ENCODE measurements at regions not wholly inside any gene's neighbourhood (a gene's known extent, or its start where the extent isn't known, plus 50 kb on each side); places are given as distances from the start of the nearest gene placed in this dataset.

DNA sequence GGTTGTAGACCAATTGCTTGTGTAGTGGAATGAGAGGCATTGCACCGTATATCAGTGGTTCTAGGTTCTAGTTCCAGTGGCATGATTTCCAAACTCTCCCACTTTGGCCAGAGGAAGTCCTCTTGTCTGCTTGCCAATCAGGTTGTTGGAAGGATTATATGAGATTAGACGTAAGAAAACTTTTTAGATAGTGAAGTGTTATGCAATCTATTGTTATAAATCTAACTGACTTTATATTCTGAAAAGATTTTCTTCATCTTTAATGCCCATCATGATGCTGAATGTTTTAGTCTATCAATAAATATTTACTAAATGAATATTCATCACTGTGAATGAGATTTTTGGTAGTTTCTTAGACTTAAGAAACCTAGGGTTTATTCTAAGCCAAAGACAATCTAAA, 152.6 kb downstream of the TFPI2 start:
- Histone ChIP-seq H3K4me2 (ENCODE audit: low read length) (no peak overlapping the region), H3K9me2 (ENCODE audit: low read depth, low read length) (no peaks in the 10 kb centered on the region), H3K9ac (ENCODE audit: low read length) (no peak overlapping the region), H3F3A (ENCODE audit: insufficient read depth, low read length) (no peaks in the 10 kb centered on the region), H3K27me3 (ENCODE audit: insufficient read depth, low read length) (no peaks in the 10 kb centered on the region), H3K79me2 (ENCODE audit: insufficient read depth, low read length) (no peaks in the 10 kb centered on the region), H3K27ac (ENCODE audit: low read depth, low read length, poor library complexity, severe bottlenecking) (no peak overlapping the region), H3K4me3 (ENCODE audit: low read depth, low read length, poor library complexity, severe bottlenecking) (no peak overlapping the region), H3K9me3 (ENCODE audit: low read length) (no peaks in the 10 kb centered on the region), H2AFZ (ENCODE audit: low read length) (no peak overlapping the region), H3K36me3 (ENCODE audit: insufficient read depth, low read length) (no peaks in the 10 kb centered on the region), H3K4me1 (ENCODE audit: insufficient read depth, low read length, severe bottlenecking) (no peaks in the 10 kb centered on the region), H4K20me1 (ENCODE audit: insufficient read depth, low read length) (no peaks in the 10 kb centered on the region)
- TF ChIP-seq, protein P1, sequence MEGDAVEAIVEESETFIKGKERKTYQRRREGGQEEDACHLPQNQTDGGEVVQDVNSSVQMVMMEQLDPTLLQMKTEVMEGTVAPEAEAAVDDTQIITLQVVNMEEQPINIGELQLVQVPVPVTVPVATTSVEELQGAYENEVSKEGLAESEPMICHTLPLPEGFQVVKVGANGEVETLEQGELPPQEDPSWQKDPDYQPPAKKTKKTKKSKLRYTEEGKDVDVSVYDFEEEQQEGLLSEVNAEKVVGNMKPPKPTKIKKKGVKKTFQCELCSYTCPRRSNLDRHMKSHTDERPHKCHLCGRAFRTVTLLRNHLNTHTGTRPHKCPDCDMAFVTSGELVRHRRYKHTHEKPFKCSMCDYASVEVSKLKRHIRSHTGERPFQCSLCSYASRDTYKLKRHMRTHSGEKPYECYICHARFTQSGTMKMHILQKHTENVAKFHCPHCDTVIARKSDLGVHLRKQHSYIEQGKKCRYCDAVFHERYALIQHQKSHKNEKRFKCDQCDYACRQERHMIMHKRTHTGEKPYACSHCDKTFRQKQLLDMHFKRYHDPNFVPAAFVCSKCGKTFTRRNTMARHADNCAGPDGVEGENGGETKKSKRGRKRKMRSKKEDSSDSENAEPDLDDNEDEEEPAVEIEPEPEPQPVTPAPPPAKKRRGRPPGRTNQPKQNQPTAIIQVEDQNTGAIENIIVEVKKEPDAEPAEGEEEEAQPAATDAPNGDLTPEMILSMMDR (IDR thresholded peaks at IDR 0.05; ENCODE audit: low read length): no peak
- no peak for TF ChIP-seq EZH2 (IDR thresholded peaks at IDR 0.05; ENCODE audit: borderline replicate concordance, low read length)

DNA sequence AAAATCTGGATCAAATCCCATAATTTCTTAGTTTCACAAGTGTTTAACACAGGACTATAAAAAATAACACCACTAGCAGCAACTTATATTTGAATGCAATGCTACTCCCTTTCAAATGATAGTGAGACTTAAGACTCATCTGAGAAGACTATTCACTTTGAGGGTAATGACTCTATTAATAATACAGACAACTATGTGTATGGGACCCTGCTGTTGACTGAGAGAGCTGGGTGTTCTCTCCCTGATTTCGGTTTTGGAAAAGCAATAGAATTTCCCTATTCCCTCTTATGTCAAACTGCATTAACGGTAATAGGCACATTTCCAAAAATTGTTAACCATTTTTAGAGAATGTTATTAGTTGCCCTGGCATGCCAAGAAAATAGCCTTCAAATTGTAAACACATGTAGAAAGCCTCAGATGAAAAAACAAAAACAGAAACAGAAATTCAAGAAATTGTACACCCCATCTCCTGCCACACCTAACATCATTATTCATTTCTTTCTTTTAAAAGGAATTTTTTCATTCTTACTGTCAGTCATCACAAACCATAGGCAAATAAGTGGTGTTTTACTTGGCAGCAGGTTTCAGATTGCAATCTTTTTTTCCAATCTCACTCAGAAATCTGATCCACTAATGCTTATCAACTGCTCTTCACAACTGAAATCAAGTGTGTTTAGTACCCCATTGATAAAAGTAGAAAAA, 153.7 kb downstream of the TFPI2 start:
- Histone ChIP-seq H3K4me3 (ENCODE audit: low read depth, low read length, poor library complexity, severe bottlenecking) (no peak overlapping the region), H2AFZ (ENCODE audit: low read length) (no peak overlapping the region), H3K9me3 (ENCODE audit: low read length) (no peaks in the 10 kb centered on the region), H4K20me1 (ENCODE audit: insufficient read depth, low read length) (no peaks in the 10 kb centered on the region), H3F3A (ENCODE audit: insufficient read depth, low read length) (no peaks in the 10 kb centered on the region), H3K9me2 (ENCODE audit: low read depth, low read length) (no peaks in the 10 kb centered on the region), H3K27me3 (ENCODE audit: insufficient read depth, low read length) (no peaks in the 10 kb centered on the region), H3K9ac (ENCODE audit: low read length) (no peak overlapping the region), H3K79me2 (ENCODE audit: insufficient read depth, low read length) (no peaks in the 10 kb centered on the region), H3K4me2 (ENCODE audit: low read length) (no peak overlapping the region), H3K36me3 (ENCODE audit: insufficient read depth, low read length) (no peaks in the 10 kb centered on the region), H3K27ac (ENCODE audit: low read depth, low read length, poor library complexity, severe bottlenecking) (no peak overlapping the region), H3K4me1 (ENCODE audit: insufficient read depth, low read length, severe bottlenecking) (no peaks in the 10 kb centered on the region)
- TF ChIP-seq EZH2 (IDR thresholded peaks at IDR 0.05; ENCODE audit: borderline replicate concordance, low read length): no peak
- TF ChIP-seq, protein P1 (IDR thresholded peaks at IDR 0.05; ENCODE audit: low read length): no peak

DNA sequence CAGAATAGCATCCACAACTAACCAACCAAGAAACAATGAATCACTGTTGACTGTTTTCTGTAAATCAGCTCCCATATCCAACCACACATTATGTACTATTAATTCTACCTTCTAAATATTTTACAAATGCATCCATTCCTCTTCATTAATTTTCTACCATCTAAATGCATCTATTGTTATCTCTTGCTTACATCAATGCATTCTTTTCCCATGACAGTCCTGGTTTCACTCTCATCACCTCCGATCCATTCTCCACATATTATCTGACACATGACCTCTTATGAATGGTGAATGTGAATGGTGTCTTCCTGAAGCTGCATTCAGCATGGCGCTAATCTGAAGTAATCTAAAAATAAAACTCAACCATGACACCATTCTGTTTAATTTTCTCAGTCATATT, 153.8 kb upstream of the CALCR start:
- H3K4me3 ChIP-seq (ENCODE audit: low read depth, low read length, poor library complexity, severe bottlenecking): no peak overlapping the region
- H4K20me1 ChIP-seq (ENCODE audit: insufficient read depth, low read length): no peaks in the 10 kb centered on the region
- H3K4me2 ChIP-seq (ENCODE audit: low read length): no peak overlapping the region
- H3K9ac ChIP-seq (ENCODE audit: low read length): no peak overlapping the region
- H2AFZ ChIP-seq (ENCODE audit: low read length): no peak overlapping the region
- TF ChIP-seq, protein P1 (IDR thresholded peaks at IDR 0.05; ENCODE audit: low read length): no peak
- no peak for TF ChIP-seq EZH2 (IDR thresholded peaks at IDR 0.05; ENCODE audit: borderline replicate concordance, low read length)
- no peaks in the 10 kb centered on the region for H3K36me3 ChIP-seq (ENCODE audit: insufficient read depth, low read length)
- no peaks in the 10 kb centered on the region for H3K4me1 ChIP-seq (ENCODE audit: insufficient read depth, low read length, severe bottlenecking)
- no peak overlapping the region for H3K27ac ChIP-seq (ENCODE audit: low read depth, low read length, poor library complexity, severe bottlenecking)
- no peaks in the 10 kb centered on the region for H3K9me2 ChIP-seq (ENCODE audit: low read depth, low read length)
- H3K9me3 ChIP-seq (ENCODE audit: low read length): no peaks in the 10 kb centered on the region
- no peaks in the 10 kb centered on the region for H3F3A ChIP-seq (ENCODE audit: insufficient read depth, low read length)
- no peaks in the 10 kb centered on the region for H3K79me2 ChIP-seq (ENCODE audit: insufficient read depth, low read length)
- H3K27me3 ChIP-seq (ENCODE audit: insufficient read depth, low read length): no peaks in the 10 kb centered on the region
